ENCODE measurements at regions not wholly inside any gene's neighbourhood (a gene's known extent, or its start where the extent isn't known, plus 50 kb on each side); places are given as distances from the start of the nearest gene placed in this dataset.

- DNase-seq (ENCODE audit: low spot score) = no peak
Observed at GRCh38 chr6:37556881-37557644, 57.4 kb upstream of the CCDC167 start.

DNA sequence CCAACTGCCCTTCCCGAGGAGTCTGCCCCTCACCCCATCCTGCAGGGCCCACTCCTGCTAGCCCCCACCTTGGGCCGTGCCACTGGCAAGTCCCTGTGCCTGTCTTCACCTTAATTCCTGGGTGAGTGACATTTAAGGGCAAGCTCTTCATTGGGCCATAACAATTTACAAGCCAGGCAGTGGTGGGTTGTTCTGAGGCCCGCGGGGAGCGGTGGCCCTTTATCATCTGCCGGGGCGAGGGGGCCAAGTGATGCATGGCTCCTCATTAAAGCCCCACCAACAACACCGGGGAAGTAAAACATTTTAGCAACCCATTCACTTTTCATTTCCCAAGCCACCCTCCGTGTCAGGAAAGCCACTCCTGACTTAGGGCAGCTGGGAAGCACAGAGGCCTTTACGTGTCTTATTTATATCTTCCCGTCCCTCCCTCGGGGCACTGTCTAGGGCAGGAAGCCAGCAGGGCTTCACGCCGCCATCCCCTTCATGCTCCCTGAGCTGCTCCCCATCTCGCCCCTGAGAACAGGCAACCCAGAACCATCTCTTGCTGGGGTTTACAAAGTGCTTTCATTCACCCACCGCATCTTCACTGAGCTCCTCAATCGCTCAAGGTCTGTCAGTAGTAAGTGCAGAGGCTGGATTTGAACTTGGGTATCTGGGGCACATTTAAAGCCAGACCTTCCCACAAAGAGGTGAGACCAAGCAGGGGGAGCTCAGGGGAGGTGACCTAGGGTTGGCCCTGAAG, 55.5 kb upstream of the CCDC167 start:
- DNase-seq (ENCODE audit: low spot score) = no peak

DNA sequence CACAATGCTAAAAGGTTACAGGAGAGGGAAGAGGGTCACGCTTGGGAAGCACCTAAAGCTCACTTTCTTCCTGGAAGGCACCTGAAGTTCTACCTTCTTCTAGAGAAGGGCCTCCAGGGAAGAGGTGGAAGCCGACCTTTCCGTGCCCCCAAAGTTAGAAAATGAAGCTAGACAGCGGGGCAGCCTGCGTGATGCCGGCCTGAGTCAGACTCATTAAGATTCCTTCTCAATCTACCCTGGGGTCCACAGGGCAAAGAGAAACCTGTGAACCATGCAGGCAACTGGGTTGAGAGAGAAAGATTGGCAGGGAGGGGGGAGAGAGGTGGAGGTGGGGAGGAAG, 54.8 kb upstream of the CCDC167 start:
- DNase-seq (ENCODE audit: low spot score) = no peak

- no peak for DNase-seq (ENCODE audit: low spot score)
Observed at GRCh38 chr6:37552267-37552666, 52.6 kb upstream of the CCDC167 start.

DNA sequence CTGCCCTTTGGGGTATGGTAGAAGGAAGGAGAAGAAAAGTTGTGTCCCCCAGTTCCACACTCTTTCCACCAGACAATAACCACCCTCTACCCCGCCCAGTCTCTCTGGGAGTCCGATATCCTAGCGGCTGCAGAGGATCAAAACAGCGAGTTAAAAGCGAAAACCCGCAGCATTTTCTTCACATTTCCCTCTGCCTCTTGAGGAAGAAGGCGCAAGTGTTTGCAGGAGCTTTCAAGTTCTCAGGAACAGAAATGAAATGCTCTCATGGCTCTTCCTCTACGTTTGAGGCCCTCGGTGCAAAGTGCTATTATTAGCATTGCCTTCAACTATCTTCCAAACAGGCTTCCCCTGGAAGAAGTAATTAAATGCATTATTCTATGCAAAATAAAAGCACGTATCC, 52.2 kb upstream of the CCDC167 start:
- no peak for DNase-seq (ENCODE audit: low spot score)

DNA sequence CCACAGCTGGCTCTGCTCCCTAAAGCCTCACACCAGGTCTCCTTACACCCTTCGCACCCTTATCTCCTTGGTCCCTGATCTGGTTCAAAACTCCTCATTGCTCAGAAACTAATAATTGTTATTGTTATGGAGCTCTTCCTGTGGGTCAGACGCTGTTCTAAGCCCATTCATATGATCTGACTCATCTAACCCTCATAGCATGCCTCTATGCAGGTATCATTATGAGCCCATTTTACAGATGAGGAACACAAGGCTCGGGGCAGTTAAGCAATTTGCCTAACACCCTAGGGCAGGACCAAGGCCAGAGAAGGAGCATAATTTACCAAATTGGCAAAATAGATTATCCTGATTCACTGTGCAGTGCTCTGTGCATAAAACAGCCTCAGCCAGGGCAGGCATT, 51.8 kb upstream of the CCDC167 start:
- no peak for DNase-seq (ENCODE audit: low spot score)

GRCh38 chr6:37551002-37551401, 51.3 kb upstream of the CCDC167 start:
- no peak for DNase-seq (ENCODE audit: low spot score)

GRCh38 chr6:37550191-37550831, 50.6 kb upstream of the CCDC167 start:
- DNase-seq (ENCODE audit: low spot score) = no peak

DNA sequence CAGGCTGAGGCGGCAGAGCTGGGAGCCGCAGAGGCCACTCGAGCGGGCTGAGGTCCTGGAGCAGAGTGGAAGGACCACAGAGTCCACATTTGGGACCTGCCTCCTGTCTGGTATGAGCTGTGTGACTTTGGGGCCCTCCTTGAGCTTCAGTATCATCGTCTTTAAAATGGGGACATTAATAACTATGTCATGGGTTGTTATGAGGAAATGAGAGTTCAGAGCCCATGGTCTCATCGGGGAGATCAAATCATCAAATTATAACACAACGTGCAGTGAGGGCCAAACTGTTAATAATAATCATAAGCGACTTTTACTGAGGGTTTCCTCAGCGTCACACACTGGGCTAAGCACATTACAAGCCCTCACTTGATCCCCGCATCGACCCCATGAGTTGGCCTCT, 49.9 kb upstream of the CCDC167 start:
- DNase-seq (ENCODE audit: low spot score) = no peak

Data from left forelimb (tissue), 1 donor.